NCI-H2171 (cell line): ENCODE measurements at regions not wholly inside any gene's neighbourhood (a gene's known extent, or its start where the extent isn't known, plus 50 kb on each side); places are given as distances from the start of the nearest gene placed in this dataset.
"Not testable (repeated sequence)": the region's sequence is repeated elsewhere in the genome, so short reads cannot be mapped to it uniquely, and the experiment has no call there.

Experiments used
- DNase-seq: peaks from one replicate; lab custom pipeline; 2025; lab: John Stamatoyannopoulos, UW

DNA sequence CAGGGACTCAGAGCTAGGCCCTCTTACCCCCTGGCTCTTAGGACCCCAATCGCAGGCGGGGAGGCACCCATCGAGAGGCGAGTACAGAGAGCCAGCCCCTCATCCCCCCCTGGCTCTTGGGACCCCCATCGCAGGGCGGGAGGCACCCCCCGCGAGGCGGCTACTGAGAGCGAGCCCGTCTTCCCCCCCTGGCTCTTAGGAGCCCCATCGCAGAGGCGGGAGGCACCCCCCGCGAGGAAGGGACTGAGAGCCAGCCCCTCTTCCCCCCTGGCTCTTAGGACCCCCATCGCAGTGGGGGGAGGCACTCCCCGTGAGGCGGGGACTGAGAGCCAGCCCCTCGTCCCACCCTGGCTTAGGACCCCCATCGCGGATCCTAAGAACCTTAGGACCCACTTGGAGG lies 2422.1 kb upstream of the PCDH20 start:
- not testable (repeated sequence) for DNase-seq

DNA sequence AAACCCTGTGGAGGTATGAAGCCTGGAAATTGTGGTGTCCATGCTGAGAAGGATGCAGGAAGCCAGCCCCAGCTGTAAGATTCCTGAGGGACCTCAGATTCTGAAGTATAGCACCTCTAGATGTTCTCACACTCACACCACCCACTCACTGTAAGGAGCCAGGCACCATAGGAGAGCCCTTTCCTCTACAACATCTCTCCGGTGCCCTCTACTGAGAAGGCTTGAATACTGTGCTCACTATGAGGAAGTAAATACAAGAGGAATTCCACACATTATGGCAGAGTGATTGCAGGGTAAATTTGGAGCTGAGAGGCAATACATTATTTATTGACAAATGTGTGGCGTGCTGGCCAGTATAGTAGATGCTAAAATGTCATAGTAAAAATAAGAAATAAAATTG lies 2414.0 kb upstream of the PCDH20 start:
- not testable (repeated sequence) for DNase-seq

DNA sequence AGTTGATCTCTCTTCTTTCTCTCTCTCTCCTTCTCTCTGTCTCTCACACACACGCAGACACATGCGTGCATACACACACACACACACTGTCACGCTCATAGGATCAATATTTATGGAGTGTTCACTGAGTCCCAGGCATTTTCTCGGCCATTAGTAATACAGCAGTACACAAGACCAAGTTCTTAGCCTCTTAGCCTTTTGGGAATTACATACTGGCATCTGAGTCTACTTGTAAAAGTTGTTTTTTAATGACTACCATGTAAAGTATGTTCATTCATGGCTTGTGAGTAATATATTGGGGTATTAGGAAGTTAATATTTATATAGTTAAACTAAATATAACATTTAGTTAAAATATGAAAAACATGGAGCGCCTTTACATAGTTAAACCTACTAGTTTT lies 2406.1 kb upstream of the PCDH20 start:
- DNase-seq, result not testable (repeated sequence)

DNA sequence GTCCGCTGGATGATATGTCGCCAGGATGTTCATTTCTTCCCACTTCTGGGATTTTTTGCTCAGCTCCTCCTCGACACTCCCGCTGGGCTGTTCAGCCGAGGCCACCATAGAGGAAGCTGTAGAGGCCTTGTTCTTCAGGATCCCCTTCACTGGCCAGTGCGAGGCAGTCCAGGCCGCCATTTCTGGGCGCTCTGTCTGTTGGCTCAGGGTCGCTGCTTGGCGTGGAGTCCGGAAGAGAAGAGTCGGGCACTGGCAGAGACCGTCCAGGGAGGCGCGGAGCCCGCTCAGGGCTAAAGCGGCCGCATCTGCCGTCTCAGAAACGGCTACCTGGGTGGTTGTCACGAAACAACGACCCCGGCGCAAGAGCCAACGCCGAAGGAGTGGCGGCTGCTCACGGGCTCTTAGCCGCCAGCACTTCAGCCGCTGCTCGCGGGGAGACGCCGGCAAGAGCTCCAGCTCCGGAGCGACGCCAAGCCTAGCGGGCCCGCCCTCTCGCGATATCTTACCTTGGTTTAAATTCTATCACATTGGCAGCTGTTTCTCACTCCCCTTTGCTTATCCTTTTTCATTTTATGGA lies 2395.9 kb upstream of the PCDH20 start:
- not testable (repeated sequence) for DNase-seq

DNA sequence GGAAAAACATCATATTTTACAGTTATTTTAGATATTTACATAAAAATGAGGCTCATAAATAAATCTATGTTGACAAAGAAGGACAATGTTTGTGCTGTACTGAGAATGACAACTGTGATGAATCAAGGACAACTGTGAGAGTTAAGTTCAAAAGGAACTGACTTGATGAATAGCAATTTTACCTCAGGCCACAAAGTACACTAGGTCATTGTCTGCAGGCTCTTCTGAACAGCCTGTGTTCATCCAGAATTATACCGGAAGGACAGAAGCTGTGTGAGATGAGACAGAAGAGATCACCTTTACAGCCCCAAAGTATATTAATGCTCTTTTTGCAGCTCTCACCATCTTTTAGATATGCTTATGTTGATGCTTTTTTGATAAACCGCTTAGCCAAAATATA lies 2375.5 kb upstream of the PCDH20 start:
- DNase-seq, result not testable (repeated sequence)

DNA sequence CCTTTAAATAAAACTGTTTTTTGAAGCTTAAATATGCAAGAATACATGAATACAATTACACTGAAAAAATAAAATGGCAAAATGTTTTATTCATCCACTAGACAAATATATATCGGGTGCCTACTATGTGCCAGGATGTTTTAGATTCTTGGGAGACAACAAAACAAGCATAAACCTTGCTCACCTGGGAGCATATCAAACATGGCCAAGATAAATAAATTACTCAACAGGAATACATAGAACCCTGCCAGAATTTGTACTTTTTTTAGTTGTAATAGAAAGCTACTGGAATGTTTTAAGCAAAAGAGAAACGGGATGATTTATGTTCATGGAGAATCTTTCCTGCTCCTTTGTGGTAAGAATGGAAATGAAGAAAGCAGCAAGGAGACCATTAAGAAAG lies 2358.5 kb upstream of the PCDH20 start:
- no peak for DNase-seq

DNA sequence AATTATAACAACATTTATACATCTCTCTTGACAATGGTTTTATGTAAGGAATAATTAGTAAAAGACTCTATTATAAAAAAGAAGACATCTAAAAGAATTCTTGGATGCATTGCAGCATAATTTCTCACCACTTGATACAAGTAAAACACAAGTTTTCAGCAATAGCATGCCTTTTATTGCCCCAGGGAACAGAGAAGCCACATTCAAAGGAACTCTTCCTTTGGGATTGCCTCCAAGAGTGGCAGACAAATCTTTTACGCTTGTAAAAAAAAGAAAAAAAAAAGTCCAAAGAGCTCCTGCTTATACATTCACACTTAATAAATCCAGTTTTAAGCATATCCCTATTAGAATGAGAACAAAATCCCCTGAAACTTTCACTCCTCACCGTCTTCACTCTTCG lies 2357.8 kb upstream of the PCDH20 start:
- DNase-seq, result no peak

DNA sequence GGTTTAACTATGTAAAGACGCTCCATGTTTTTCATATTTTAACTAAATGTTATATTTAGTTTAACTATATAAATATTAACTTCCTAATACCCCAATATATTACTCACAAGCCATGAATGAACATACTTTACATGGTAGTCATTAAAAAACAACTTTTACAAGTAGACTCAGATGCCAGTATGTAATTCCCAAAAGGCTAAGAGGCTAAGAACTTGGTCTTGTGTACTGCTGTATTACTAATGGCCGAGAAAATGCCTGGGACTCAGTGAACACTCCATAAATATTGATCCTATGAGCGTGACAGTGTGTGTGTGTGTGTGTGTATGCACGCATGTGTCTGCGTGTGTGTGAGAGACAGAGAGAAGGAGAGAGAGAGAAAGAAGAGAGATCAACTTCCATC lies 2342.0 kb upstream of the PCDH20 start:
- DNase-seq, result not testable (repeated sequence)

DNA sequence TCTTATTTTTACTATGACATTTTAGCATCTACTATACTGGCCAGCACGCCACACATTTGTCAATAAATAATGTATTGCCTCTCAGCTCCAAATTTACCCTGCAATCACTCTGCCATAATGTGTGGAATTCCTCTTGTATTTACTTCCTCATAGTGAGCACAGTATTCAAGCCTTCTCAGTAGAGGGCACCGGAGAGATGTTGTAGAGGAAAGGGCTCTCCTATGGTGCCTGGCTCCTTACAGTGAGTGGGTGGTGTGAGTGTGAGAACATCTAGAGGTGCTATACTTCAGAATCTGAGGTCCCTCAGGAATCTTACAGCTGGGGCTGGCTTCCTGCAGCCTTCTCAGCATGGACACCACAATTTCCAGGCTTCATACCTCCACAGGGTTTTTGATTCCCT lies 2334.2 kb upstream of the PCDH20 start:
- not testable (repeated sequence) for DNase-seq

DNA sequence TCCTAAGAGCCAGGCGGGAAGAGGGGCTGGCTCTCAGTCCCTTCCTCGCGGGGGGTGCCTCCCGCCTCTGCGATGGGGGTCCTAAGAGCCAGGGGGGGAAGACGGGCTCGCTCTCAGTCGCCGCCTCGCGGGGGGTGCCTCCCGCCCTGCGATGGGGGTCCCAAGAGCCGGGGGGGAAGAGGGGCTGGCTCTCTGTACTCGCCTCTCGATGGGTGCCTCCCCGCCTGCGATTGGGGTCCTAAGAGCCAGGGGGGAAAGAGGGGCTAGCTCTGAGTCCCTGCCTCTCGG lies 2326.1 kb upstream of the PCDH20 start:
- DNase-seq, result not testable (repeated sequence)

DNA sequence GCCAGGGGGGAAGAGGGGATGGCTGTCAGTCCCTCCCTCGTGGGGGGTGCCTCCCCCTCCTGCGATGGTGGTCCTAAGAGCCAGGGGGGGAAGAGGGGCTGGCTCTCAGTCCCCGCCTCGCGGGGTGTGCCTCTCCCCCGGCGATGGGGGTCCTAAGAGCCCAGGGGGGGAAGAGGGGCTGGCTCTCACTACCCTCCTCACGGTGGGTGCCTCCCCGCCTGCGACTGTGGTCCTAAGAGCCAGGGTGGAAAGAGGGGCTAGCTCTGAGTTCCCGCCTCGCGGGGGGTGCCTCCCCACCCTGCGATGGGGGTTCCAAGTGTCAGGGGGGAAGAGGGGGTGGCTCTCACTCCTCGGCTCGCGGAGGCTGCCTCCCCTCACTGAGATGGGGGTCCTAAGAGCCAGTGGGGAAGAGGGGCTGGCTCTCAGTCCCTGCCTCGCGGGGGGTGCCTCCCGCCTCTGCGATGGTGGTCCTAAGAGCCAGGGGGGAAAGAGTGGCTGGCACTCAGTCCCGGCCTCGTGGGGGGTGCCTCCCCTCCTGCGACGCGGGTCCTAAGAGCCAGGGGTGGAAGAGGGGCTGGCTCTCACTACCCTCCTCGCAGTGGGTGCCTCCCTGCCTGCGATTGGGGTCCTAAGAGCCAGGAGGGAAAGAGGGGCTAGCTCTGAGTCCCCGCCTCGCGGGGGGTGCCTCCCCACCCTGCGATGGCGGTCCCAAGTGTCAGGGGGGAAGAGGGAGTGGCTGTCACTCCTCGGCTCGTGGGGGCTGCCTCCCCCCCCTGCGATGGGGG lies 2325.6 kb upstream of the PCDH20 start:
- no peak for DNase-seq

DNA sequence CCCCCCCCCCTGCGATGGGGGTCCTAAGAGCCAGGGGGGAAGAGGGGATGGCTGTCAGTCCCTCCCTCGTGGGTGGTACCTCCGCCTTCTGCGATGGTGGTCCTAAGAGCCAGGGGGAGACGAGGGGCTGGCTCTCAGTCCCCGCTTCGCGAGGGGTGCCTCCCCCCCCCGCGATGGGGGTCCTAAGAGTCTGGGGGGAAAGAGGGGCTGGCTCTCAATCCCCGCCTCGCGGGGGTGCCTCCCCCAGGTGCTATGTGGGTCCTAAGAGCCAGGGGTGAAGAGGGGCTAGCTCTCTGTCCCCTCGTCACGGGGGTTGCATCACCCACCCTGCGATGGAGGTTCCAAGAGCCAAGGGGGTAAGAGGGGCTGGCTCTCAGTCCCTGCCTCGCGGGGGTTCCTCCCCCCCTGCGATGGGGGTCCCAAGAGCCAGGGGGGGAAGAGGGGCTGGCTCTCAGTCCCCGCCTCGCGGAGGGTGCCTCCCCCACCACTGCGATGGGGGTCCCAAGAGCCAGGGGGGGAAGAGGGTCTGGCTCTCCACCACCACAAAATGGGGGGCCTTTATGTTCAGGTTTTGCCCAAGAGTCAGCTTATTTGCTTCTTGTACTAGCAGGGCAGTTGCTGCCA lies 2323.6 kb upstream of the PCDH20 start:
- DNase-seq, result not testable (repeated sequence)

DNA sequence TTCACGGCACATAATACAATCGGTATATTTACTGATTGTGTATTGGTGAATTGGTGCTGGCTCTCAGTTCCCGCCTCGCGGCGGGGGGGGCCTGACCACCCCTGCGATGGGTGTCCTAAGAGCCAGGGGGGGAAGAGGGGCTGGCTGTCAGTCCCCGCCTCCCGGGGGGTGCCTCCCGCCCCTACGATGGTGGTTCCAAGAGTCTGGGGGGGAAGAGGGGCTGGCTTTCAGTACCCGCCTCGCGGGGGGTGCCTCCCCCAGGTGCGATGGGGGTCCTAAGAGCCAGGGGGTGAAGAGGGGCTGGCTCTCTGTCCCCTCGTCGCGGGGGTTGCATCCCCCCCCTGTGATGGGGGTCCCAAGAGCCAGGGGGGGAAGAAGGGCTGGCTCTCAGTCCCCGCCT lies 2321.8 kb upstream of the PCDH20 start:
- no peak for DNase-seq

DNA sequence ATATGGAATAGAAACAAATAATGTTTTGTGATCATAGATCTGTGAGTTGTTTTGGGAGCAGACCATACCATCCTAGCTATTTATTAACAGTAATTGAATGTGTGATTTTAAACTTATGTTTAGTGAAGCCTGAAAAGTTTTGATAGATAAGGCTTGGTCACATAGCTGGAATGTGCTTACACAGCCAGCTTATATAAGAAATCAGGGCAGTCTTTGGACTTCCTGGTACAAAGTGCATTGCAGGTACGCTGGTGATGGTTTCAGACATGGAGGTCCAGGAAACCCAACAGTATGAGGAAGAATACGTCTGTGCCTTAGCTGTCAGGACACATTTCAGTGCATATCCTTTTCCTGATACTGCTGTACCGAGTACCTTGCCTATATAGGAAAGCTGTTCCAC lies 2316.2 kb upstream of the PCDH20 start:
- no peak for DNase-seq

DNA sequence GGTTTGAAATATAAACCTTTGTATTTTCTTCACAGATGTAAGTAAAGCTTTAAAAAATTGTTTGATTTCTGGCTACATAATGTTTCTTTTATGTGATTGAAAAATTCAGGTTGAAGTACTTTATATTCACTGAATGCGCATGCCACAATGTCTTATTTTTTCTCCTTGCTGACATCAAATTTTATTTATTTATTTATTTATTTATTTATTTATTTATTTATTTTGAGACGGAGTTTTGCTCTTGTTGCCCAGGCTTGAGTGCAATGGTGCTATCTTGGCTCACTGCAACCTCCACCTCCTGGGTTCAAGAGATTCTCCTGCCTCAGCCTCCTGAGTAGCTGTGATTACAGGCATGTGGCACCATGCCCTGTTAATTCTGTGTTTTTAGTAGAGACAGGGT lies 2296.5 kb upstream of the PCDH20 start:
- not testable (repeated sequence) for DNase-seq

DNA sequence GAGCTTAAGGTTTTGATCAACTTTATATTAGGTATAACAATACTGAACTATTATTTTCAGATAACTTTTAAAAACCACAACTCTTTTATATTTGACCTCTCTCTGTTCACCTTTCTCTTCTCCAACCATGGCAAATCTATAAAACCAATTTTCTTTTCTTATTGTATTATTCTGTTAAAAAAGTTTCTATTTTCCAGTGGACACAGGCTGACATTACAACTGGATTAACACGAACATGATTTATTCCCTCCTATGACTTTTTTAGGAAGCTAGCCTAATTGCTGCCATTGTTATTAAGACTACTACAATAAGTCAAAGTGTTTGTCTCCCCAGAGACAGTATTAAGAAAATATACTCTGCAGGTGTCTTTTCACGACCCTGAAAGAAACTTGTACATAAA lies 2291.1 kb upstream of the PCDH20 start:
- DNase-seq, result no peak

DNA sequence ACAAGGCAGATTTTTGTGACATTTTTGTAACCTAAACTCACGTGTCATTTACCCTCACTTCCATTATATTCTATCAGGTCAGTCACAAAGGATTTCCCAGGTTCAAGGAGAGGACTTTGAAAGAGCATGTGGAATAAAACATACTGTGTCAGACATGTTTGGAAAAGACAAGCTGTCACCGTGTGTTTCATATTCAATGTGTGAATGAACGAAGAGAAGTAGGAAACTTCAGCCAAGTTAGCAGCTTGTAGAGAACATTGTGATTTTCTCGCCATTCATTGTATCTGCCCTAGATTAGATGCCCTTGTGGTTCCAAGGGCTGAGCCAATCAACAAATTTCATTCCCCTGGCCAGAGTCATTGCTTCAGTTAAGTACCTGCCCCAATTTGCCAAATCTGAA lies 2288.9 kb upstream of the PCDH20 start:
- no peak for DNase-seq

DNA sequence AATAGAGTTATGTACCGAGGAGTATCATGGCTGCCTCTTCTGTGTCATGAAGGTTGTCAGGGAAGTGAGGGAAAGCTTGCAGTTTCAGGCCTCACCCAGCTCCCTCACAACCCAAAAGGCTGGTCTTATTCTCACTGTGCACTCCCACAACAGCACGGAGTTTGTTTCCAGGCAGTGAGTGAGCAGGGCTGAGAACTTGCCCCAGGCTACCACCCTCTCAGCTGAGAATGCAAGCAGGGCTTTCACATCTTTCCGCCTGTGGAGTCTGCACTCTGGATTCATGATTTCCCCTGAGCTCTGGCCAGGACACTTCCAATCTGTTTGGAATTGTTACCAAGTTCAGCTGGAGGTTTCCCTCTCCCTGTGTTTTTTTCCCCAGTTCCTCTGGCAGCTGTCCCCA lies 2284.7 kb upstream of the PCDH20 start:
- no peak for DNase-seq

DNA sequence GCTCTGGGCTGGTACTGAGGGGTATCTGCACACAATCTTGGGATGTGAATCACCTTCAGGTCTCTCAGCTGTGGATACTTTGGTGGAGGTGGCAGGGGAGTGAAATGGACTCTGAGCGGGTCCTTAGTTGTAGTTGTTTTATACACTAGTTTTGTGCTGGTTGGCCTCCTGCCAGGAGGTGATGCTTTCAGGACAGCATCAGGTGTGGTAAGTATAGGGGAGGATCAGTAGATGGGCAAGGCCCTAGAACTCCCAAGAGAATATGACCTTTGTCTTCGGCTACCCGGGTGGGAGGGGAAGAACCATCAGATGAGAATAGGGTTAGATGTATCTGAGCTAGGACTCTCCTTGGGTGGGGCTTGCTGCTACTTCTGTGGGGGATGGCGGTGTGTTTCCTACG lies 2284.3 kb upstream of the PCDH20 start:
- DNase-seq, result no peak

DNA sequence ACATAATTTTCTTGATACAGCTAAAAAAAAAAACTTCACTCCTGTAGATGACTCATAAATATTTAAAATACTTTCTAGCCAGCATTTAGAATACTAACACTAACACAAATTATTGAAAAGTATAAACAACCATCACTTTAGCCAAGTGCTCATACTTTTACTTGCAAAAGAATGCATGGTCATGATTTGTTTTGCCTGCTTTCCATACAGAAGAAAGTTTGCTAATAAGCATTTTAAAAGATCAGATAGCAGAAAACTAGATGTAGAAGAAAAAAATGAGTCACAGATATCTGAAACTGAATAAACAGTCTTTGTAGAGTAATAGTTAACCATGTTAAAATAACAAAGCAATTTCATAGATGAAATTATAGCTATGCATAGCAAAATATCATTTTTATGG lies 2280.4 kb upstream of the PCDH20 start:
- no peak for DNase-seq

DNA sequence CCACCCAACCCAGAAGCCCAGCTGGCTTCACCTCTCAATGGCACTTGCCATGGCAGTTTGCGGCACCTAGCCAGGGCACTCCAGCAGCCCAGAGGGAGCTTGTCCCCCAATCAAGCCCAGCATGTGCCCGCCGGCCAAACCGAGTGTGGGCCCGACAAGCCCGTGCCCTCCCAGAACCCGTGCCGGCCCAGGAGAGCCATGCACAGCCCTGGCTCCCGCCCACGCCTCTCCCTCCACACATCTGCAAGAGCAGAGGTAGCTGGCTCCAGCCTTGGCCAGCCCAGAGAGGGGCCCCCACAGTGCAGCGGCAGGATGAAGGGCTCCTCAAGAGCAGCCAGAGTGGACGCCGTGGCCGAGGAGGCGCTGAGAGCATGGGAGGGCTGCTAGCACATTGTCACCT lies 2278.0 kb upstream of the PCDH20 start:
- no peak for DNase-seq

DNA sequence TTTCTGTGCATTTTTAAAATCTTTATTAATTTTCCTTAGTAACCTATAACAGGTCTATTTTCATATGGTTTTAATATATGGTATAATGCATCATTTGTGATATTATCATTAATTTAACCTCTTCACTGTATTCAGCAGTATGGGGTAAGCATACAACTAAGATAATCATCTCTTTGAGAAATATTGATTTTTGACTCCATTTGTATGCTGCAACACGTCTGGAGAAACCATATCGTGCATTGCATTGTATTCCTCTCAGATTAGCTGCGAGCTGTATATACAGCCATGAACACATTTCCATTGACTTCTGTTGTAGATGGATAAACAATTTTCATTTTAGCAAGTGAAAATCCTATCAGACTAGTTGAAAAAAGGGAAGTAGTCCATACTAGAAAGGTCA lies 2275.8 kb upstream of the PCDH20 start:
- no peak for DNase-seq

DNA sequence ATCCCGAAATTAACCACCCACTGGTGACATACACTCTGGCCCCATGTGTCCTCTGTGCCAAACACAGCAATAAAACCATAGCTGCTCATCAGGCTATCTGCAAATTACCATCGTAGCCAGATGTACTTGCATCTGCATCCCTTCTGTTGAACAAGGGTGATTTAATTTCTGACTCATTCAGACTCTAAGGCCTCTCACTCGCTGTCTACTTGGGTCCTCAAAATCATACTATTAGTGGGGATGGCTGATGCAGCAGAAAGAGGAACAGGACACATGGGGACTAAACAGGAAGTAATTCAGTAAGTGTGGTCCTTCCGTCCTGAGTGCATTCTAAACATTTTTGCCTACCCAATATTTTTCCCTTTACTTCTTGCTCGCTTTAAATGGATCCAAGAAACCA lies 2275.0 kb upstream of the PCDH20 start:
- DNase-seq, result no peak

DNA sequence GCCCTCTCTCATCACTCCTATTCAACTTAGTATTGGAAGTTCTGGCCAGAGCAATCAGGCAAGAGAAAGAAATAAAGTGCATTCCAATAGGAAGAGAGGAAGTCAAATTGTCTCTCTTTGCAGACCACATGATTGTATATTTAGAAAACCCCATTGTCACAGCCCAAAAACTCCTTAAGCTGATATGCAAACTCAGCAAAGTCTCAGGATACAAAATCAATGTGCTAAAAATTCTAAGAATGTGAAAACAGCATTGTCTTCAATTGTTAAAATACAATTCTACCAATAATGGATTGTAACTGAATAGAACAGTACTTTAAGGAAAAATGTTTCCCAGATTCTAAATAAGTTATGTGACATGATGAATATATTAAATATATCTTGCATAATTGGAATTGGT lies 2269.2 kb upstream of the PCDH20 start:
- DNase-seq, result no peak
